RWPE2 (cell line): ENCODE measurements at regions not wholly inside any gene's neighbourhood (a gene's known extent, or its start where the extent isn't known, plus 50 kb on each side); places are given as distances from the start of the nearest gene placed in this dataset.
A peak's percentile ranks its signal among the peaks of the same experiment; 100 is the strongest.

Source experiments
- ATAC-seq: fragments of 200-7000 bp; cut with Tn5 transposase; 3 replicates; pipeline ENCODE4 v1.9.1; 2021; ENCODE audit warnings: low read depth
- DNase-seq: peaks from one replicate; pipeline ENCODE4 v3.0.0-alpha.2; 2020; ENCODE audit warnings: low spot score
- H3K27ac ChIP-seq: fragments of 450-650 bp; 2 replicates; pipeline ENCODE4 v1.5.1; 2017; ENCODE audit warnings: mild to moderate bottlenecking; ENCODE audit not compliant: poor library complexity, severe bottlenecking
- H3K27me3 ChIP-seq: fragments of 250-450 bp; sonication (Bioruptor Pico); 2 replicates; pipeline ENCODE4 v1.5.1; 2021; ENCODE audit warnings: mild to moderate bottlenecking, moderate library complexity; ENCODE audit not compliant: insufficient read depth, poor library complexity, severe bottlenecking
- H3K36me3 ChIP-seq: fragments of 250-450 bp; sonication (Bioruptor Pico); 2 replicates; pipeline ENCODE4 v1.5.1; 2020; ENCODE audit warnings: low read depth, mild to moderate bottlenecking, moderate library complexity
- H3K4me1 ChIP-seq: fragments of 250-450 bp; sonication (Bioruptor Pico); 2 replicates; pipeline ENCODE4 v1.5.1; 2021; ENCODE audit warnings: mild to moderate bottlenecking, moderate library complexity; ENCODE audit not compliant: insufficient read depth, poor library complexity, severe bottlenecking
- H3K4me3 ChIP-seq: fragments of 250-450 bp; sonication (Bioruptor Pico); 2 replicates; pipeline ENCODE4 v1.5.1; 2021; ENCODE audit warnings: mild to moderate bottlenecking, moderate library complexity; ENCODE audit not compliant: severe bottlenecking
- H3K9me3 ChIP-seq: fragments of 250-450 bp; sonication (Bioruptor Pico); 2 replicates; pipeline ENCODE4 v1.5.1; 2021; ENCODE audit warnings: mild to moderate bottlenecking, moderate library complexity; ENCODE audit not compliant: severe bottlenecking
- TF ChIP-seq, protein P1 (sequence below): fragments of 450-650 bp; IDR thresholded peaks from one replicate; pipeline ENCODE4 v1.5.1; 2017; ENCODE audit warnings: mild to moderate bottlenecking, moderate library complexity; ENCODE audit not compliant: poor library complexity, severe bottlenecking

DNA sequence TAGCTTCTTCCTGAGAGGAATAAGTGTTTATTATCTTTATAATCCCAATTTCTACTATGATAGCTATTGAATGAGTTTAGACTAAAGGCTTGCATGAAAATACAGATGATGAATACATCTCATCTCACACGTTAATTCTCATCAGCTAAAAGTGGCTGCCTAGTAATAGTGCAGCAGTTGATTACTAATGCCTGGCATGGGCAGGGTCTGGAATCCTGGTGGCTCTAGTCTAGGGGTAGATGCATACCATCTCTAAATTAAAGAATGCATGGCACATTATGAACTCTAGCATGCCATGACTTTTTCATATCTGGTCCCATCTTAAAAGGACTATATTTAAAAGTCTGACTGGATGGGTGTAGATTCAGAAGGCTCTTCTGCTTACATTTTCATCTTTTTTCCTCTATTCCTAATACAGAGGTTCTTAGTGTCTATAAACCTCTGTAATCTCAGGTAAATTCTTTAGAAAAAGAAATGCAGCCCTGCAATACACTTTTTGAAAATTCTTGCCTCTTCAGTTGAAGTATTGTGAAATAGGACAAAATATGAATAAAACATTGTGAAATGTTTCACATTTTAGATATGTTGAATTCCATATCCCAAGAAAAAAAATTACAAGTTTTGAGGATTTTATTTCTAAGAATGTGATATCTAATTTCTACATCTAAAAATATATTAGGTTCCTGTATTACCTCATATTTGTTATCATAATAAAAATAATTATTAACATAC is 187.6 kb downstream of the C11orf87 start:
- ATAC-seq (no peak), DNase-seq (no peak)
- H3K27me3 ChIP-seq: no peaks in the 10 kb centered on the region
- no peaks in the 10 kb centered on the region for H3K36me3 ChIP-seq
- no peaks in the 10 kb centered on the region for H3K9me3 ChIP-seq
- TF ChIP-seq, protein P1, sequence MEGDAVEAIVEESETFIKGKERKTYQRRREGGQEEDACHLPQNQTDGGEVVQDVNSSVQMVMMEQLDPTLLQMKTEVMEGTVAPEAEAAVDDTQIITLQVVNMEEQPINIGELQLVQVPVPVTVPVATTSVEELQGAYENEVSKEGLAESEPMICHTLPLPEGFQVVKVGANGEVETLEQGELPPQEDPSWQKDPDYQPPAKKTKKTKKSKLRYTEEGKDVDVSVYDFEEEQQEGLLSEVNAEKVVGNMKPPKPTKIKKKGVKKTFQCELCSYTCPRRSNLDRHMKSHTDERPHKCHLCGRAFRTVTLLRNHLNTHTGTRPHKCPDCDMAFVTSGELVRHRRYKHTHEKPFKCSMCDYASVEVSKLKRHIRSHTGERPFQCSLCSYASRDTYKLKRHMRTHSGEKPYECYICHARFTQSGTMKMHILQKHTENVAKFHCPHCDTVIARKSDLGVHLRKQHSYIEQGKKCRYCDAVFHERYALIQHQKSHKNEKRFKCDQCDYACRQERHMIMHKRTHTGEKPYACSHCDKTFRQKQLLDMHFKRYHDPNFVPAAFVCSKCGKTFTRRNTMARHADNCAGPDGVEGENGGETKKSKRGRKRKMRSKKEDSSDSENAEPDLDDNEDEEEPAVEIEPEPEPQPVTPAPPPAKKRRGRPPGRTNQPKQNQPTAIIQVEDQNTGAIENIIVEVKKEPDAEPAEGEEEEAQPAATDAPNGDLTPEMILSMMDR: no peak
- H3K27ac ChIP-seq: no peak overlapping the region
- no peaks in the 10 kb centered on the region for H3K4me1 ChIP-seq
- no peak overlapping the region for H3K4me3 ChIP-seq

DNA sequence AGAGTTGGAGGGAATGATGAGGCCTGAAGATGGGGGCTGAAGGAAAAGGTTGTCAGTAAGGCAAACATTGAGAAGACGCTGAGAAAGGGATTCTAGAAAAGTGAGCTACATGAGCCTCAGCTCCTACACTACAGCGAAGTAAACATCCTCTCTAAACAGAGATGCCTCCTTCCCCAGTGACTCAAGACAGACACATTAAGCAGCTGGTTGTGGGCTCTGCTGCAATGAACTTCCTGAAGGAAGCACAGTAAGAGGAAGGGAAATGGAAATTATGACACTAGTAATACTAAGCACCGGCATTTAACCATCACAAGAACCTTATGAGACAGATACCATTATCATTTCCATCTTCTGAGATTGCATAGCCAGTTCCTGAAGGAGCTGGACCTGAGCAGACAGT is 190.5 kb downstream of the C11orf87 start:
- ATAC-seq (0 out of 3 replicates have a peak, but pooled peaks have one; percentile 23), DNase-seq (no peak)
- H3K36me3 ChIP-seq: no peaks in the 10 kb centered on the region
- H3K27me3 ChIP-seq: no peaks in the 10 kb centered on the region
- TF ChIP-seq, protein P1: no peak
- H3K9me3 ChIP-seq: no peaks in the 10 kb centered on the region
- no peak overlapping the region for H3K4me3 ChIP-seq
- no peak overlapping the region for H3K27ac ChIP-seq
- H3K4me1 ChIP-seq: no peaks in the 10 kb centered on the region

DNA sequence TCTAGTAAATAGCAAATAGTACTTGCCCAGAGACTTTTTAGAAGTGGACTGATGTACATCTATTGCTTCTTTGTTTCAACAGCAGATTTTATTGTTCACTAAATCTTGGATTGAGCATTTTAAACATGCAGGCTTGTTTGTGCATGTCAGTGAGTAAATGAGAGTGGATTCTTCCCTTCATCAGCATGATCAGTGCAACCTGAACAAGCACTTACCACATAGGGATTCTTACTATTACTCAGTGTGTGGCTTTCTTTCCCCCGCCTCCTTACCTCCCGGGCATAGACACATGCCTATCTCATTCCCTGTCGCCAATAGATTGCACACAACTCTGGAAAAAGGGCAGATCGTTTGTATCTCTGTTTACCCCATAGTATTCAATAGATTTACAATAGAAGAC is 197.5 kb downstream of the C11orf87 start:
- Histone ChIP-seq H3K4me3 (no peak overlapping the region), H3K27ac (no peak overlapping the region), H3K4me1 (peaks cover 3% of the 10 kb centered on the region), H3K9me3 (no peaks in the 10 kb centered on the region), H3K27me3 (no peaks in the 10 kb centered on the region), H3K36me3 (no peaks in the 10 kb centered on the region)
- TF ChIP-seq, protein P1: no peak
- peak; percentile 89 for ATAC-seq
- no peak for DNase-seq

- Histone ChIP-seq H3K27me3 (no peaks in the 10 kb centered on the region), H3K4me1 (no peaks in the 10 kb centered on the region), H3K4me3 (no peak overlapping the region), H3K27ac (no peak overlapping the region), H3K9me3 (no peaks in the 10 kb centered on the region), H3K36me3 (no peaks in the 10 kb centered on the region)
- TF ChIP-seq, protein P1: no peak
- DNase-seq (no peak), ATAC-seq (no peak)
Observed at GRCh38 chr11:109629734-109630133, 207.7 kb downstream of the C11orf87 start.

- H3K36me3 ChIP-seq: no peaks in the 10 kb centered on the region
- H3K4me3 ChIP-seq: no peak overlapping the region
- H3K9me3 ChIP-seq: no peaks in the 10 kb centered on the region
- TF ChIP-seq, protein P1: peak; percentile 17
- DNase-seq: no peak
- peak; percentile 75 for ATAC-seq
- no peak overlapping the region for H3K27ac ChIP-seq
- H3K4me1 ChIP-seq: no peaks in the 10 kb centered on the region
- no peaks in the 10 kb centered on the region for H3K27me3 ChIP-seq
Observed at GRCh38 chr11:109641549-109641948, 219.6 kb downstream of the C11orf87 start.
